GM18502 (cell line): ENCODE measurements at regions not wholly inside any gene's neighbourhood (a gene's known extent, or its start where the extent isn't known, plus 50 kb on each side); places are given as distances from the start of the nearest gene placed in this dataset.

Experiments
- ATAC-seq: cut with Tn5 transposase; IDR thresholded peaks from one replicate; pipeline ENCODE4 v1.9.1; 2021; ENCODE audit warnings: mild to moderate bottlenecking; ENCODE audit not compliant: unreplicated experiment, poor library complexity

DNA sequence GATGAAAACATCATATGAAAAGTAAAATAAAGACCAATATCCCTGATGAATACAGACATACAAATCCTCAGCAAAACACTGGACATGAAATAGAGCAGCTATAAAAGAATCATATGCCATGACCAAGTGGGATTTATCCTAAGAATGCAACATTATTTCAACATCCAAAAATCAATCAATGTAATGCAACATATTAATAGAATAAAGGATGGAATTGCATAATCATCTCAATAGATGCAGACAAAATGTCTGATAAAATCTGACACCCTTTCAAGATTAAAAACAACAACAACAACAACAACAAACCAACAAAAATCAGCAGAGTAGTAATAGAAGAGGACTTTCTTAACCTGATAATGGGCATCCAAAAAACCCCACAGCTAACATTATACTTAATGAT is 63.8 kb upstream of the IL1R1 start:
- ATAC-seq, result no peak

DNA sequence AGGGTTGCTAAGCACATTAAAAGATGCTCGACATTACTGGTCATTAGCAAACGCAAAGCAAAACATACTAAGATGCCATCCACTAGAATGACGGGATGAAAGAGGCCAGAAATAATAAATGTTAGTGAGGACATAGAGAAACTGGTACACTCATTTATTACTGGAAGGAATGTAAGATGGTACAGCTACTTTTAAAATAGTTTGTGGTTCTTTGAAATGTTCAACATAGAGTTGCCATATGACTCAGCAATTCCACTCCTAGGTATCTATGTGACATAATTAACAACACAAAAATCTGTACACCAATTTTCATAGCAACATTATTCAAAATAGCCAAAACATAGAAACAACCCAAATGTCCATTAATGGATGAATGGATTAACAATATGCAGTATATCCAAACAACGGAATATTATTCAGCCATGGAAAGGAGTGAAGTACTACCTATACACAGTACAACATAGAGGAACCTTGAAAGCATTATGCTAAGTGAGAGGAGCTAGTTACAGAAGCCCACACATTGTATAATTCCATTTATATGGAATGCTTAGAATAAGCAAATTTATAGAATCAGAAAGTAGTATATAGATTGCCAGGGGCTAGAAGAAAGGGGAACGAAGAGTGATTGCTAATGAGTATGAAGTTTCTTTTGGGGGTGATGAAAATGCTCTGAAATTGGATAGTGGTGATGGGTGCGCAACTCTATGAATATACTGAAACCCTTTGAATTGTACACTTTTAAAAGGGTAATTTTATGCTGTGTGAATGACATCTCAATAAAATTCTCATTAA is 61.9 kb upstream of the IL1R1 start:
- ATAC-seq, result peak; percentile 56

DNA sequence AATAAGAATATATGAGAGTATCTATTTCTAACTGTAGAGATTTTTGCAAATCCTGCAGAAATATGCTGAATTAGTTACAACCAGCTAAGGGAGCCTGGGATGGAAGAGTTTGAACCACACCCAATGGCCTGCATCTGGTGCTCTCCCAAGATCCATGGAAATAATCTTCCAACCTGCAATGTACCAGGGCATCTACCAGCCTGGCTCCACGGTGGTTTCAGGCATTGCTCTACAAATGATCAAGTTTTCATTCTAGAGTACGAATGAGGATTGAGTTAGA is 61.4 kb upstream of the IL1R1 start:
- no peak for ATAC-seq

DNA sequence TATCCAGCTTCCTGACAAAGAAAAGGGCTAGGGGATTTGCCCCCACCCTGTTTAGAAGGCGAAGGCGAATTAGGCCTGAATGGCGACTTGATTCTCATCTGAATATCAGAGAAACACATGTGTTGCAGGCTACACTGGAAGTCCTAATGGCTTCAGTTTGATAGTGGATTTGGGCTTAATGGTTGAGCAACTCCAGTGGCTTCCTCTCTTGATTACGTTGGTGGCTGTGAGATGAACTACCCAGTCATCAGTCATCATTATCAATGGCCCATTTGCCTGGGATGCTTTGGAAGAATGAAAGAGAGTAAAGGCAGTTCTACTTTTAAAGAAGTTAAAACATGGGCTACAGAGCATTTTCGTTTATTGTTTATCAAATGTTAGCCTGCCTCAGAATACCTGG is 60.9 kb upstream of the IL1R1 start:
- ATAC-seq, result no peak

DNA sequence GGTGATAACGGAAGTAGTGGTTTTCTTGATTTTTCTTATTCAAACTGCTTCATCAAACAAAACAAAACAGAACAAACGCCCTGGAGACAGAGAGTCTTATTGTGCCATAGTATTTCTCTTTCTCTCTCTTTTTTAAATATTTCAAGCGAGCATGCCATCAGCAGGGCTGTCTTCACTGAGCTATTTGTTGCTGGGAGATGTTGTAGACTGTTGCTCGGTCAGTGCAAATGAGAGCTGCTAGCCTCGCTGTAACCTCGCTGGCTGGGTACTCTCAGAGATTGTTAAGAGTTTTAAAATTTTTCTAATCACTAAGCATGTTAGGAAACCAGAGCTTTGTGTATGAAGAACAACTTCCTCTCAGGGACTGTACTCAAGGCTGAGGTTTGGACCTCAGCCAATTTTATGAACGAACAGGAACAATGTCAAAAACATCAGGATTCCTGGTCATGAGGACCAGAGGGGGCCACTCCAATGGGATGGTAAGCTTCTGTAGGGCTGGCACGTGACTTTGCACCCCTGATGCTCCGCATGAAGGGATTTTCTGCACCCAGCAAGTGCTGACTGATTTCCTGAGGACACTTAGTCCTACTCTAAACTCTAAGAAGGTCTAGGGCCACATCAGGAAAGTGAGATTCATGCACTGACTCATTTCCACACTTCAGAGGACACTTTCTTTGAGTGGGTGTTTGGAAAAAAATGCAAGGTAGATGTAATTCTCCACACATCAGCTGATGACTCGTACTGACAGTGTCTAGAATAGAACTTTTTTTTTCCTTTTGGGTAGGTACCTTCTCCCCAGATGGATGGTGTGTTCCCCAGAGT is 59.8 kb upstream of the IL1R1 start:
- ATAC-seq, result peak; percentile 88

DNA sequence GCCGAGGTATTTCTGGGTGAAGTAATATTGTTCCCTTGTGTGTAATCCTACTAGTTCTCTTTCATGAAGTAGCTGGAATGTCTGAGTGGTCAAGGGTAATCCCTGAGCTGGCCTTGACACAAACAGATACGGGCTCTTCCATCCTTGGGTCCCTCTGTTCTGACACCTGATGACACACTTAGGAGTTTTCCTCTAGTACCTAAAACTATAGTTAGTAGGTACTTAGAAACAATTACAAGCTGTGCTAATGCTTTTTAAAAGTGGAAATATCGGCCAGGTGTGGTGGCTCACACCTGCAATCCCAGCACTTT is 59.2 kb upstream of the IL1R1 start:
- peak; percentile 19 for ATAC-seq

DNA sequence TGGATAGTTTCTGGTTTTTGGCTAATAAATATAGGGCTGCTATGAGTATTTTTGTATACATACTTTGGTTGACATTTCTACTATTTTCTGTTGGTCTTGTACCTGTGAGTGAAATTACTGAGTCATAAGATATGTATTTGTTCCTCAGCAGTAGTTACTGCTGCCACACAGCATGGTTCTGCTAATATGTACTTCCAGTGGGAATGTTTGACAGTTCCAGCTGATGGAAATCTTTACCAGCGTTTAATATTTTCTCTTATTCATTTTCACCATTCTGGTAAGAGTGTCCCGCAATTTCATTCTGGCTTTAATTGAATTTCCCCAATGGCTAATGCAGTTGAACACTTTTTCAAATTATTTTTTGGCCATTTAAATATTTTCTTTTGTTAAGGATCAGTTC is 57.9 kb upstream of the IL1R1 start:
- no peak for ATAC-seq

DNA sequence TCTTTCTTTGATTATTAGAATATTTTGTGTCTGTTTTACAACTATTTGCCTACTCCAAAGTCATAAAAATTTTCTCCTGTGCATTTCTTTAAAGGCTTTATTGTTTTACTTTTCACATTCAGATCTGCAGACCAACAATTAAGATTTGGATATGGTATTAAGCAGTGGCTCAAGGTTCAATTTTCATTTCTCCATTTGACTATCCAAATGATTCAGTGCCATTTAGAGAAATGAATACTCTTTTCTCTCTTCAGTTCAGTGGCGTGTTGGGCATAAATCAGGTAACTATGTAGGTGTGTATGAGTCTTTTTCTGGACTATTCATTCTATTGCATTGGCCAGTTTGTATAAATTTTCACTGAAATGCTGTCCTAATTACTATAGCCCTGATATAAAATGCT is 57.3 kb upstream of the IL1R1 start:
- ATAC-seq, result no peak

DNA sequence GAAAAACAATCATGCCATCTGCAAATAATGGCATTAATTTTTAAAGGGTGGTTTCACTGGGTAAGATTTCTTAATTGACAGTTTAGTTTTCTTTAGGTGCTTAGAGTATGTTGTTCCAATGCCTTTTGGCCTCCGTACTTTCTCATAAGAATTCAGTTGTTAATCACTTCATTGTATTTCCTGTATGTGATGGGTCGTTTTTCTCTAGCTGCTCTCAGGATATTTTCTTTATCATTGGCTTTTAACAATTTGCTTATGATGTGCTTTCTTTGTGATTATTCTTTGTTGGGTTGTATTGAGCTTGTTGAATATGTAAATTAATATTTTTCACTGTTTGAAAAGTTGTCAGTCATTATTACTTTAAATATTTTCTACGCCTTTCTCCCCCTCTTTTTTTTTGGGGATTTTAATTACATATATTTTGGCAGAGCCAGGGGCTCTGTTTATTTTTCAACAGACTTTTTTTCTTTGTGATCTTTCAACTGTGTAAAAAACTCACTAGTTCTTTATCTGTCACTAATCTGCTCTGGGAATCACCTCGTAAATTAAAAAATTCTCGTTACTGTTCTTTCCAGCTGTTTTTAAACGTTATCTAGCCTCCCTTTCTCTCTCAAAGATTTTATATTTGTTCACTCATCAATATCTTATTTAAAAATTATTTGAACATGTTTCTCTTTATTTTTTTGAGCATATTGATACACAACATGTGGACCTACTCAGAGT is 56.2 kb upstream of the IL1R1 start:
- no peak for ATAC-seq

DNA sequence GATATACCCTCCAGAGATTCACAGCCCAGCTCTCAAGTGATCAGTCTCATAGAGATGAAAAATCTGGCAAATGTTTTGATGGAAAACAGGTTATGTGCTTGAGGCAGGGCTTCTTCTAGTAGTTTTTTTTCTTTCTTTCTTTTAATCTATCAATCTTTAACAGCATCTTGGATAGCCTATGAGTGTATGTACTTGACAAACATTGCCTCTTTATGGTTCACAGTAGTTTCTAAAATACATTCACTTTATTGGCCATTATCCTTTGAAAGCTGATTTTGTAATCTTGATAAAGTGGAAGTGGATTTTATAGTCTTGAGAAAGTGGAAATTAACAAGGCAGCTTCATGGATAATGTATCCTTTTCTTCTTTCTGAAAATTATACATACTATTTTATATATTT is 51.4 kb upstream of the IL1R1 start:
- ATAC-seq, result no peak

DNA sequence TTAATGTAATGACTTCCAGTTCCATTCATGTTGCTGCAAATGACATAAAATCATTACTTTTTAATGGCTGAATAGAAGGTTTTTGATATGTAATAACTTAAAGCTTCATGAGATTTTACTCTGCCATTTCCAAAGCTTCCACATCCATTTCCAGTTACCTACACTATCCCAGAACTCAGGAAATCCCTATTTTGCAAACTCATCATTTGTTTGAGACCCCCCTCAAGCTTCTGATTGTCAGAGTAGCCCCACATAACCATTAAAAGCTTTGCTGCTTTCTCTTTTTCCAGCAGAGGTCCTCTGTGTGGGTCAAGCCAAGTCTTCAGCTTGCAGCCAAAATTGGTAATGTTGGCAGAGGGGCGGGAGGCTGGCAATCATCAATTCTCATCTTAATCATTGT is 50.6 kb upstream of the IL1R1 start:
- ATAC-seq, result no peak

DNA sequence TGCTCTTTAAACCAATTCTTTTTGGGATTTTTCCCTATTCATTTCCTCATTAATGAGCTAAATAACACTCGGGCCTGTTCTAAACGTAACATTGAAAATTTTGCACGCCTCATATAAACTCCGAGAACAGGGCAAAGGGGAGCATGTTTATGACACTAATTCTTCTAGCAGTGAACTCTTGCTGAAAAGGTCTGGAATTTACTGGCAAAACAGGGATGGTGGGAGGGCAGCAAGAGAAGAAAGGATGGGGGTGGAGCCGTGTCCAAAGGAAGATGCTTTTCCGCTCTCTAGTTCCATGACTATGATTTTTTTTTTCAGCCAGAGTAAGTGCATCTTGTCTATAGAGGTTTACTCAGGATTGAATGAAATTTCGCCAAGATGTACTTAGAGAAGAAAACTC is 50.0 kb upstream of the IL1R1 start:
- ATAC-seq, result no peak
